Type B pancreatic cell (in vitro differentiated cells): ENCODE measurements at regions not wholly inside any gene's neighbourhood (a gene's known extent, or its start where the extent isn't known, plus 50 kb on each side); places are given as distances from the start of the nearest gene placed in this dataset.

Source experiments
- DNase-seq: peaks from one replicate; pipeline ENCODE4 v3.0.0; 2021; ENCODE audit warnings: mixed read lengths; ENCODE audit not compliant: unreplicated experiment; ENCODE audit errors: extremely low spot score
- H3K27ac Mint-ChIP-seq: 2 replicates; pipeline ENCODE4 v1.8.0; 2021; ENCODE audit warnings: mild to moderate bottlenecking, mixed read lengths
- H3K27me3 Mint-ChIP-seq: 2 replicates; pipeline ENCODE4 v1.8.0; 2021; ENCODE audit warnings: mixed read lengths
- H3K36me3 Mint-ChIP-seq: 2 replicates; pipeline ENCODE4 v1.8.0; 2021; ENCODE audit warnings: mixed read lengths
- H3K4me1 Mint-ChIP-seq: one replicate; pipeline ENCODE4 v1.8.0; 2021; ENCODE audit warnings: mixed read lengths; ENCODE audit not compliant: unreplicated experiment
- H3K4me3 Mint-ChIP-seq: 2 replicates; pipeline ENCODE4 v1.8.0; 2021; ENCODE audit warnings: mild to moderate bottlenecking, mixed read lengths
- H3K9me3 Mint-ChIP-seq: 2 replicates; pipeline ENCODE4 v1.8.0; 2021; ENCODE audit warnings: mixed read lengths
- TF ChIP-seq, protein P1 (sequence below): fragments of 200-600 bp; sonication (generic); conservative IDR thresholded peaks from 2 replicates; pipeline ENCODE4 v1.5.0; 2021; ENCODE audit warnings: antibody characterized with exemption, mild to moderate bottlenecking

DNA sequence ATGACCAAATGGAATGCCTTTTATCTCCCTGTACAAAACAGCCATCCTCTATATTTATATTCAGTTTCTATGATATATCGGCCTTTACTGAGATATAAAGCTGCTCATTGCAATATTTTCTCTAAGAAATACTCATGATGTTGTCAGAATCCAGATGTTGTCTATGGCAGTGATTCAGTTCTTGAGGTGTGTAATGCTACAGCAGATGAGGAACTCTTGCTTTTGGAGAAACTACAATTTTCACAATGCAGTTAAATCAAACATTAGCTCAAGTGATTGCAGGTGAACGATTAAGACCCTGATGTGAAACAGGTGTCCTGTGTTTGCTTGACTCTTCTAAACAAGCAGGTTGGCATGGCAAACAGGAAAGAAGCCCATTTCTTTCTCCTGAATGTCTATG is 256.2 kb upstream of the CDH20 start:
- H3K27ac Mint-ChIP-seq, result no peak overlapping the region
- H3K4me3 Mint-ChIP-seq, result no peak overlapping the region
- peaks cover 9% of the 10 kb centered on the region for H3K4me1 Mint-ChIP-seq
- no peaks in the 10 kb centered on the region for H3K36me3 Mint-ChIP-seq
- peaks cover 4% of the 10 kb centered on the region for H3K27me3 Mint-ChIP-seq
- no peak for DNase-seq
- H3K9me3 Mint-ChIP-seq, result peaks cover 7% of the 10 kb centered on the region
- TF ChIP-seq, protein P1, sequence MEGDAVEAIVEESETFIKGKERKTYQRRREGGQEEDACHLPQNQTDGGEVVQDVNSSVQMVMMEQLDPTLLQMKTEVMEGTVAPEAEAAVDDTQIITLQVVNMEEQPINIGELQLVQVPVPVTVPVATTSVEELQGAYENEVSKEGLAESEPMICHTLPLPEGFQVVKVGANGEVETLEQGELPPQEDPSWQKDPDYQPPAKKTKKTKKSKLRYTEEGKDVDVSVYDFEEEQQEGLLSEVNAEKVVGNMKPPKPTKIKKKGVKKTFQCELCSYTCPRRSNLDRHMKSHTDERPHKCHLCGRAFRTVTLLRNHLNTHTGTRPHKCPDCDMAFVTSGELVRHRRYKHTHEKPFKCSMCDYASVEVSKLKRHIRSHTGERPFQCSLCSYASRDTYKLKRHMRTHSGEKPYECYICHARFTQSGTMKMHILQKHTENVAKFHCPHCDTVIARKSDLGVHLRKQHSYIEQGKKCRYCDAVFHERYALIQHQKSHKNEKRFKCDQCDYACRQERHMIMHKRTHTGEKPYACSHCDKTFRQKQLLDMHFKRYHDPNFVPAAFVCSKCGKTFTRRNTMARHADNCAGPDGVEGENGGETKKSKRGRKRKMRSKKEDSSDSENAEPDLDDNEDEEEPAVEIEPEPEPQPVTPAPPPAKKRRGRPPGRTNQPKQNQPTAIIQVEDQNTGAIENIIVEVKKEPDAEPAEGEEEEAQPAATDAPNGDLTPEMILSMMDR, result no peak

DNA sequence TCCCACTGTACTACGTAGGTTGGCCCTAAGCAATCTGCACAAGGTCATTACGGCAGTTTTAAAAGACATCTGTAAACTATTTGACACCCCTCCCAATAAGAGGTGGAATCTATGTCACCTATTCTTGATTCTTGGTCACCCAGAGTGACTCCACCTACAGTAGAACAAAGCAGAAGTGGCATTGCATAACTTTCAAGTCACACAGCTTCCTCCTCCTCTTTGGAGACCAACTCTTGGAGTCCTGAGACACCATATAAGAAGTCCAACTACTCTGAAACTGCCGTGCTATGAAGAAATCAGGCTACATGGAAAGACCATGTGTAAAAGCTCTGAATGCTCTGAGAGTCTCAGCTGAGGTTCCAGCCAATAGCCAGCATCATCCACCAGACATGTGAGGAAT is 253.5 kb upstream of the CDH20 start:
- H3K9me3 Mint-ChIP-seq, result no peaks in the 10 kb centered on the region
- H3K27ac Mint-ChIP-seq, result no peak overlapping the region
- H3K4me3 Mint-ChIP-seq, result no peak overlapping the region
- DNase-seq, result no peak
- peaks cover 6% of the 10 kb centered on the region for H3K4me1 Mint-ChIP-seq
- peaks cover 4% of the 10 kb centered on the region for H3K27me3 Mint-ChIP-seq
- TF ChIP-seq, protein P1, result no peak
- H3K36me3 Mint-ChIP-seq, result no peaks in the 10 kb centered on the region

DNA sequence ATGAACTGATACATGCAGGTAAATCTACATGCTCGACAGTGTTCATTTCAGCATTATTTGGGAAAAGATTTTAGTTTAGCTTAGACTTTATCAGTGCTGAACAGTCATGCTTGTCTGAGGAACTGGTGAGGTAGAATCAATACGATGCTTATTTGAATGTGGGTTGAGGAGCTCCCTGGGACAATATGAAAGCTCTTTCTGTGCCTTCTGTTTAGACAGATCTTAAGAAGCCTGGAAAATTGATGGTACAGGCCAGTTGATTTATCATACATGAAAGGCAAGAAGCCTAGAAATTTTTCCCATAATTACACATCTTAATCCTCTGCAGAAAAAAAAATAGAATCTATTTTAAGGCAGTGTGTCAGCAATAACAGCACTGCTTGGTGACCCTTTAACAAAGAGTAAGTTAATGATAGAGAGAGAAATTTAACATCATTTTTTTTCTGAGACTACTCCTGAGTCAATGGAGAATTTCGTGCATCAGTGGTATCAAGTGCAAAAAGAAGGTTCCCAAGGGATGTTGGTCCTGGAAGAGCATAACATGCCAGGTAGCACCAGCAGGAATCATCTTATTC is 252.2 kb upstream of the CDH20 start:
- no peak for DNase-seq
- TF ChIP-seq, protein P1, result no peak
- Mint-ChIP-seq H3K27me3 (peaks cover 4% of the 10 kb centered on the region), H3K27ac (no peak overlapping the region), H3K4me3 (no peak overlapping the region), H3K9me3 (no peaks in the 10 kb centered on the region), H3K4me1 (peaks cover 6% of the 10 kb centered on the region), H3K36me3 (no peaks in the 10 kb centered on the region)

DNA sequence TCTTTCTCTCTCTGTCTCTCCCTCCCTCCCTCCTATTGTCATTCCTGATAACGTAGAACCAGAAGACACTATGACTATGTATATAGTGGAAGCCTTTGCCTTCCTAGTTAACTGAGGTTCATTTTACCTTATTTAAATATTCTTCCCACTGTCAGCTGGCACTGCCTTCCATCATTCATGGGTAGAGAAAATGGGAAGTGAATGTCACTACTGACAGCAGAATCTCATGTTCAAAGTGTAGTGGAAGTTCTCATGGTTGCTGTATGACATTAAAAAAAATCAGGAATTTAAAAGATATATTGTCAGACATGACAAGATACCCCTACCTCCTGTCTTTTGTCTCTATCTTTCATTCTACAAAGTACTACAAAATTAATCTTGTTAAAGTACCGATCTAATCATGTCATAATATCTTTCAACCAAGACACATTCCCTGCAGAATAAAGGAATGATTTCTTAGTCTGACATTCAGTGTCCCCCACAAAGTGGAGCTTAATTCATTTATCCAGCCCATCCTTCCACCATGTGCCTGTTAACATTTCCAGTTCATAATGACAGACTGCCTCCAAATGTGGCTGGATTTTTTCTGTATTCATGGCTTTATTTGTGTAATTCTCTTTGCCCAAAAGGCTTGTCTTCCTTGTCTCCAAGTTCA is 250.1 kb upstream of the CDH20 start:
- H3K4me3 Mint-ChIP-seq, result no peak overlapping the region
- TF ChIP-seq, protein P1, result no peak
- peaks cover 4% of the 10 kb centered on the region for H3K27me3 Mint-ChIP-seq
- peaks cover 6% of the 10 kb centered on the region for H3K4me1 Mint-ChIP-seq
- no peak for DNase-seq
- H3K36me3 Mint-ChIP-seq, result no peaks in the 10 kb centered on the region
- H3K27ac Mint-ChIP-seq, result no peak overlapping the region
- no peaks in the 10 kb centered on the region for H3K9me3 Mint-ChIP-seq

DNA sequence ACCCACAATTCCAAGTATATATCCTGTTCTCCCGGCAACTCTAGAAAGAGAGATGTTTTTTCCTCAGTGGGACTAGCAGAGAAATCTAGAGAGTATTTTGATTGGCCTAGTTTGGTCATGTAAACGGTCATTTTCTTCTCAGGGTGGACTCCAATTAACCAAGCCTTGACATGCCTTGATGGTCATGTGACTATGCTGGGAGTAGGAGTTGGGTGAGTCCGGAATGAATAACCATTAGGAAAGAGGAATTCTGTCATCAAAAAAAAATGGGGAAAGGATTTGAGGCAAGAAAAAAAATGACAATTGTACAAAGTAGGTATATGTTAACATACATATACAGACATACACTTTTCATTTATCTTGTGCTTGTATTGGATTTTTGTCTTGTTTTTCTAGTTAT is 248.2 kb upstream of the CDH20 start:
- peaks cover 10% of the 10 kb centered on the region for H3K4me1 Mint-ChIP-seq
- DNase-seq, result no peak
- no peak overlapping the region for H3K4me3 Mint-ChIP-seq
- H3K27ac Mint-ChIP-seq, result no peak overlapping the region
- H3K27me3 Mint-ChIP-seq, result peaks cover 8% of the 10 kb centered on the region
- TF ChIP-seq, protein P1, result no peak
- peaks cover 3% of the 10 kb centered on the region for H3K9me3 Mint-ChIP-seq
- H3K36me3 Mint-ChIP-seq, result peaks cover 3% of the 10 kb centered on the region
